RWPE2 (cell line): ENCODE measurements at regions not wholly inside any gene's neighbourhood (a gene's known extent, or its start where the extent isn't known, plus 50 kb on each side); places are given as distances from the start of the nearest gene placed in this dataset.

Experiments used
- ATAC-seq: fragments of 200-7000 bp; cut with Tn5 transposase; 3 replicates; pipeline ENCODE4 v1.9.1; 2021; ENCODE audit warnings: low read depth
- DNase-seq: peaks from one replicate; pipeline ENCODE4 v3.0.0-alpha.2; 2020; ENCODE audit warnings: low spot score
- H3K27ac ChIP-seq: fragments of 450-650 bp; 2 replicates; pipeline ENCODE4 v1.5.1; 2017; ENCODE audit warnings: mild to moderate bottlenecking; ENCODE audit not compliant: poor library complexity, severe bottlenecking
- H3K27me3 ChIP-seq: fragments of 250-450 bp; sonication (Bioruptor Pico); 2 replicates; pipeline ENCODE4 v1.5.1; 2021; ENCODE audit warnings: mild to moderate bottlenecking, moderate library complexity; ENCODE audit not compliant: insufficient read depth, poor library complexity, severe bottlenecking
- H3K36me3 ChIP-seq: fragments of 250-450 bp; sonication (Bioruptor Pico); 2 replicates; pipeline ENCODE4 v1.5.1; 2020; ENCODE audit warnings: low read depth, mild to moderate bottlenecking, moderate library complexity
- H3K4me1 ChIP-seq: fragments of 250-450 bp; sonication (Bioruptor Pico); 2 replicates; pipeline ENCODE4 v1.5.1; 2021; ENCODE audit warnings: mild to moderate bottlenecking, moderate library complexity; ENCODE audit not compliant: insufficient read depth, poor library complexity, severe bottlenecking
- H3K4me3 ChIP-seq: fragments of 250-450 bp; sonication (Bioruptor Pico); 2 replicates; pipeline ENCODE4 v1.5.1; 2021; ENCODE audit warnings: mild to moderate bottlenecking, moderate library complexity; ENCODE audit not compliant: severe bottlenecking
- H3K9me3 ChIP-seq: fragments of 250-450 bp; sonication (Bioruptor Pico); 2 replicates; pipeline ENCODE4 v1.5.1; 2021; ENCODE audit warnings: mild to moderate bottlenecking, moderate library complexity; ENCODE audit not compliant: severe bottlenecking
- TF ChIP-seq, protein P1 (sequence below): fragments of 450-650 bp; IDR thresholded peaks from one replicate; pipeline ENCODE4 v1.5.1; 2017; ENCODE audit warnings: mild to moderate bottlenecking, moderate library complexity; ENCODE audit not compliant: poor library complexity, severe bottlenecking

GRCh38 chr20:43392561-43392960, 65.1 kb upstream of the SRSF6 start:
- ATAC-seq (no peak; the same call in 2 of the 3 replicates), DNase-seq (no peak)
- H3K27me3 ChIP-seq = peaks cover 10% of the 10 kb centered on the region
- H3K27ac ChIP-seq = no peak overlapping the region
- no peak overlapping the region for H3K4me3 ChIP-seq
- H3K9me3 ChIP-seq = no peaks in the 10 kb centered on the region
- TF ChIP-seq, protein P1, sequence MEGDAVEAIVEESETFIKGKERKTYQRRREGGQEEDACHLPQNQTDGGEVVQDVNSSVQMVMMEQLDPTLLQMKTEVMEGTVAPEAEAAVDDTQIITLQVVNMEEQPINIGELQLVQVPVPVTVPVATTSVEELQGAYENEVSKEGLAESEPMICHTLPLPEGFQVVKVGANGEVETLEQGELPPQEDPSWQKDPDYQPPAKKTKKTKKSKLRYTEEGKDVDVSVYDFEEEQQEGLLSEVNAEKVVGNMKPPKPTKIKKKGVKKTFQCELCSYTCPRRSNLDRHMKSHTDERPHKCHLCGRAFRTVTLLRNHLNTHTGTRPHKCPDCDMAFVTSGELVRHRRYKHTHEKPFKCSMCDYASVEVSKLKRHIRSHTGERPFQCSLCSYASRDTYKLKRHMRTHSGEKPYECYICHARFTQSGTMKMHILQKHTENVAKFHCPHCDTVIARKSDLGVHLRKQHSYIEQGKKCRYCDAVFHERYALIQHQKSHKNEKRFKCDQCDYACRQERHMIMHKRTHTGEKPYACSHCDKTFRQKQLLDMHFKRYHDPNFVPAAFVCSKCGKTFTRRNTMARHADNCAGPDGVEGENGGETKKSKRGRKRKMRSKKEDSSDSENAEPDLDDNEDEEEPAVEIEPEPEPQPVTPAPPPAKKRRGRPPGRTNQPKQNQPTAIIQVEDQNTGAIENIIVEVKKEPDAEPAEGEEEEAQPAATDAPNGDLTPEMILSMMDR = no peak
- no peaks in the 10 kb centered on the region for H3K36me3 ChIP-seq
- H3K4me1 ChIP-seq = no peaks in the 10 kb centered on the region

DNA sequence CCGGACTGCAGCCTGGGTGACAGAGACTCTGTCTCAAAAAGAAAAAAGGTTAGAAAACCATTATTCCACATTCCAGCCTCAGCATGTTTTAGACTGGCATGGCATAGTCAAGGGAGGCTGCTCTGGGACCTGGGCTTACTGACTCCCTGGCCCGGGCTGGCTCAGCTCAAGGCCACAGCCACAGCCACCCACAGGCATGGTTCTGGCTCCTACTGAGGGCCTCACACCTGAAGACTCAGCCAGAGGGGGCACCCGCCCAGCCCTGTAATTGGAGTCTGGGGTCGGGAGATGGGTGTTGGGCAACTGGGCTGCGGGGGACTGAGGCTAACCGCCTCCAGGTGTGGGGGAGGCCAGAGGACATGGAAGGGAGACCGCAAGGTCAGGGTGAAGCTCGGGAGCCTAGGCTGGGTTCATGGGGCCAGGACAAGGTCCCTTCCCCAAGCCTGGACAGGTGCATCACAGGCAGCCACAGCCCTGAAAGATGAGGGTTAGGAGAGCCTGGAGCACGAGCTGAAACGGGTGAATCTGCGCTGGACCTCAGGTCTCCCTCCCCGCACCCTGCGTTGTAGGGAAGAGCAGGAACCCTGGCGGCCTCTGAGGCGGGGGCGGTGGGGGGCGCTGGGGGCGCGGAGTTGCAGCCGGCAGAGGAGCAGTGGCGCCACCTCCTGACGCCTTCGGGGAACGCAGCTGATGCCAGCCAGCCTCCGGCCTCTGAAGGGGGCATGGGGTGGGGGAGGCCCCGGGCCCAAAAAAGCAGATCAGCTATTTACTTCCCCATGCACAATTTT, 67.7 kb upstream of the SRSF6 start:
- Histone ChIP-seq H3K36me3 (no peaks in the 10 kb centered on the region), H3K27me3 (peaks cover 10% of the 10 kb centered on the region), H3K4me1 (no peaks in the 10 kb centered on the region), H3K4me3 (no peak overlapping the region), H3K27ac (no peak overlapping the region), H3K9me3 (no peaks in the 10 kb centered on the region)
- TF ChIP-seq, protein P1 = peak; percentile 58
- DNase-seq (no peak), ATAC-seq (no peak; the same call in 2 of the 3 replicates)

- Histone ChIP-seq H3K36me3 (no peaks in the 10 kb centered on the region), H3K27me3 (peaks cover 10% of the 10 kb centered on the region), H3K4me3 (no peak overlapping the region), H3K9me3 (no peaks in the 10 kb centered on the region), H3K27ac (no peak overlapping the region), H3K4me1 (no peaks in the 10 kb centered on the region)
- no peak for DNase-seq
- ATAC-seq = no peak
- TF ChIP-seq, protein P1 = no peak
These were observed 68.5 kb upstream of the SRSF6 start for GRCh38 chr20:43389211-43389610.

DNA sequence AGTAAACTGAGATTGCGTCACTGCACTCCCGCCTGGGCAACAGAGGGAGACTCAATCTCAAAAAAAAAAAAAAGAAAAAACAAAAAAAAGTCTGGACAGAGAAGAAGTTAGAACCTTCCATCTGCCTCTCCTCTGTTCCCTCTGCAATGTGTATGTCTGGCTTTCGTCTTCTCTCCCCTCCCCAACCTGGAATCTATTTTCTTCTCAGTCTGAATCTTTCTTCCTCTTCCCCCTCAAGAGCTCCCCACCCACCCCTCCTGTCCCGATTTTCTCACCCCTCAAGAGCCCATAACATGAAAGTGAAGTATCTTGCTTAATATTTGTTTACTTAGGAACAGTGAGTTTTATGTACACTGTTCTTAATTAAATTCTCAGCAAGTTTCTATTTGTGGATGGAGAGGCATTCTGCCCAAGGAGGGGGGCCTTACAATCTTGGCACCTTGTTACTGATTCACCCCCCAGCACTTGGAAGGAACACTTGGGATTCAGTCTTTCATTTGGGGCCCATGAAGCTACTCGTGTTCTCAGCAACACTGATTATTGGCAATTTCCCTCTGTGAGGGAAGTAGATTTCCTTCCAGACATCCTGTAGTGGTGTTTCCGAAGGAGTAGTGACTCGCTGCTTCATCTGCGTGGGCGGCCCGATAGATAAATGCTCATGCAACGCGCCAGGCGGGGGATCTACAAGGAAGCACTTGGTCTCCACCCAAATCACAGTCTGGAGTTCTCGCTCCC, 69.3 kb upstream of the SRSF6 start:
- TF ChIP-seq, protein P1 = no peak
- ATAC-seq = no peak
- no peak overlapping the region for H3K4me3 ChIP-seq
- no peaks in the 10 kb centered on the region for H3K36me3 ChIP-seq
- no peaks in the 10 kb centered on the region for H3K9me3 ChIP-seq
- H3K4me1 ChIP-seq = no peaks in the 10 kb centered on the region
- H3K27me3 ChIP-seq = peaks cover 10% of the 10 kb centered on the region
- no peak for DNase-seq
- no peak overlapping the region for H3K27ac ChIP-seq
